ENCODE measurements at regions not wholly inside any gene's neighbourhood (a gene's known extent, or its start where the extent isn't known, plus 50 kb on each side); places are given as distances from the start of the nearest gene placed in this dataset.

DNA sequence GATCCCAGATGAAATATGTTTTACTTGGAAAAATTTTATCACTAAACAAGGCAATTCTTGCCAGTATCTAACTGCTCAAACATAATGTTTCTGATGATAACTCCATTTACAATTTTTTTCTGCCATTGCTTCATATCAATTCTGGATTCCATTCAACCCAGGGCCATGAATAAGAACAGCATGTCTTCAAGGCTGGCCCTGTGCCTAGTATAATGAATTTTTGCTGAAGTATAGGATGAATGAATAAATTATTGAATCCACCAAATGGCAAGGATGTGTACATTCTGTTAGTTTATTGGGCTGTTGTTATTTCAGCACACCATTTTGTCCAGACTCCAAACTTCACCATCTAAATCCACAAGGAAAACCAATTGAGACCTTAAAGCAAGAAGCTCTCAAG, 414.7 kb downstream of the HS3ST3B1 start:
- no peaks in the 10 kb centered on the region for H3K9me3 Mint-ChIP-seq (ENCODE audit: unreplicated experiment)

DNA sequence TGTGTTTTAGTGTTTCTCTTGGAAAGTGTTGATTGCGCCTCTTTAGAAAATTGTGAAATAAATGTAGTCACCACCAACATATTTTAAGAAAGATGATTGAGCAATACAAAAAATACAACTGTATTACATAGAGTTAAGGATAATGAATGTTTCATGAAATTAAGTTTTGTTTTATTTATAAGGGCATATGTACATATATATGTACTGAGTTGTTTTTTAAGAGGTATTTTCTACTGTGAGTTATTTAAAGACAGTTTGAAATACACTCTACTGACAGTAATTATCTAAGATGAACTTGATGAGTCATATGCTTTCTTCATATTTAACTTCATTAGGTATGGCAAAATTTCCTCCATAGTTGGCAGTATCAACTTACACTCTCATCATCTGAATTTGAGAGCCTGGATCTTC, 411.7 kb downstream of the HS3ST3B1 start:
- Mint-ChIP-seq H3K36me3 (ENCODE audit: unreplicated experiment) (no peaks in the 10 kb centered on the region), H3K9me3 (ENCODE audit: unreplicated experiment) (no peaks in the 10 kb centered on the region), H3K4me3 (ENCODE audit: unreplicated experiment) (no peak overlapping the region), H3K27me3 (ENCODE audit: unreplicated experiment) (peaks cover 2% of the 10 kb centered on the region), H3K4me1 (ENCODE audit: low read depth, unreplicated experiment) (no peaks in the 10 kb centered on the region), H3K27ac (ENCODE audit: unreplicated experiment) (no peak overlapping the region)
- TF ChIP-seq, protein P1, sequence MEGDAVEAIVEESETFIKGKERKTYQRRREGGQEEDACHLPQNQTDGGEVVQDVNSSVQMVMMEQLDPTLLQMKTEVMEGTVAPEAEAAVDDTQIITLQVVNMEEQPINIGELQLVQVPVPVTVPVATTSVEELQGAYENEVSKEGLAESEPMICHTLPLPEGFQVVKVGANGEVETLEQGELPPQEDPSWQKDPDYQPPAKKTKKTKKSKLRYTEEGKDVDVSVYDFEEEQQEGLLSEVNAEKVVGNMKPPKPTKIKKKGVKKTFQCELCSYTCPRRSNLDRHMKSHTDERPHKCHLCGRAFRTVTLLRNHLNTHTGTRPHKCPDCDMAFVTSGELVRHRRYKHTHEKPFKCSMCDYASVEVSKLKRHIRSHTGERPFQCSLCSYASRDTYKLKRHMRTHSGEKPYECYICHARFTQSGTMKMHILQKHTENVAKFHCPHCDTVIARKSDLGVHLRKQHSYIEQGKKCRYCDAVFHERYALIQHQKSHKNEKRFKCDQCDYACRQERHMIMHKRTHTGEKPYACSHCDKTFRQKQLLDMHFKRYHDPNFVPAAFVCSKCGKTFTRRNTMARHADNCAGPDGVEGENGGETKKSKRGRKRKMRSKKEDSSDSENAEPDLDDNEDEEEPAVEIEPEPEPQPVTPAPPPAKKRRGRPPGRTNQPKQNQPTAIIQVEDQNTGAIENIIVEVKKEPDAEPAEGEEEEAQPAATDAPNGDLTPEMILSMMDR (IDR thresholded peaks at IDR 0.05; ENCODE audit: partially characterized antibody, unreplicated experiment) = no peak
- no peak for DNase-seq

More for the DNA sequence above, 414.7 kb downstream of the HS3ST3B1 start:
- no peak for DNase-seq
- Mint-ChIP-seq H3K36me3 (ENCODE audit: unreplicated experiment) (no peaks in the 10 kb centered on the region), H3K27me3 (ENCODE audit: unreplicated experiment) (peaks cover 2% of the 10 kb centered on the region), H3K27ac (ENCODE audit: unreplicated experiment) (no peak overlapping the region), H3K4me3 (ENCODE audit: unreplicated experiment) (no peak overlapping the region), H3K4me1 (ENCODE audit: low read depth, unreplicated experiment) (no peaks in the 10 kb centered on the region)
- TF ChIP-seq, protein P1 (IDR thresholded peaks at IDR 0.05; ENCODE audit: partially characterized antibody, unreplicated experiment) = no peak

DNA sequence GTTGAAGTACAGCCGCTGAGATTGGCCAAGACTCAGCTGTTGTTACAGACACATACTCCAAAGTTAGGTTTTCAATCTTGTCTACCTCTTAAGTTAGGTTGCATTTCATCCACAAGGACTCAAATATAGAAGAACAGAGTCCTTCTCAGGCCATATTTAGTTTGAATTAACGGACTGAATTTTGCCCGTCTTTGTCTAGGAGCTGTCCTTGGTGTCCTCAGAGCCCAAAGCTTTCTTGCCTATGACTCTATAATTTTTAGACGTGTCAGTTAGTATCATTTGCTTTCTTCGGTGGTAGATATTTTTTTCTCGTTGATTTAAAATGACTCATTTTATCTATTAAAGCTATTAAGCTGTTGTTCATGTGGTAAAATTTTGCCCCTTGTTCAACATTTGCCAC, 403.2 kb downstream of the HS3ST3B1 start:
- H3K4me3 Mint-ChIP-seq (ENCODE audit: unreplicated experiment) = no peak overlapping the region
- H3K36me3 Mint-ChIP-seq (ENCODE audit: unreplicated experiment) = no peaks in the 10 kb centered on the region
- no peaks in the 10 kb centered on the region for H3K27me3 Mint-ChIP-seq (ENCODE audit: unreplicated experiment)
- no peak for DNase-seq
- TF ChIP-seq, protein P1 (IDR thresholded peaks at IDR 0.05; ENCODE audit: partially characterized antibody, unreplicated experiment) = no peak
- H3K9me3 Mint-ChIP-seq (ENCODE audit: unreplicated experiment) = no peaks in the 10 kb centered on the region
- H3K27ac Mint-ChIP-seq (ENCODE audit: unreplicated experiment) = no peak overlapping the region
- no peaks in the 10 kb centered on the region for H3K4me1 Mint-ChIP-seq (ENCODE audit: low read depth, unreplicated experiment)

DNA sequence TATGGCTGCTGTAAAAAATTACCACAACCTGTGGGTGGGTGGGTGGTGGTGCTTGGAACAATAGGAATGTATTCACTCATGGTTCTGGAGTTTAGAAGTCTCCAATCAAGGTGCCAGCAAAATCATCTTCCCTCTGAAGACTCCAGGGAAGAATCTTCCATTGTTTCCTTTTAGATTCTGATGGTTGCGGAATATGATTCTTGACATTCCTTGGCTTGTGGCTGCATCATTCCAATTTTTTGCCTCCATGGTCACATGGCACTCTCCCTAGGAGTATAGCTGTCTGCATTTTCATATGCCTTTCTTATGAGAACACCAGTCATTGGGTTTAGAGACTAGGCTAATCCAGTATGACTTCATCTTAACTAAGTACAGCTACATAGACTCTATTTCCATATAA, 401.0 kb downstream of the HS3ST3B1 start:
- H3K4me1 Mint-ChIP-seq (ENCODE audit: low read depth, unreplicated experiment) = no peaks in the 10 kb centered on the region
- no peaks in the 10 kb centered on the region for H3K36me3 Mint-ChIP-seq (ENCODE audit: unreplicated experiment)
- H3K9me3 Mint-ChIP-seq (ENCODE audit: unreplicated experiment) = no peaks in the 10 kb centered on the region
- no peak overlapping the region for H3K27ac Mint-ChIP-seq (ENCODE audit: unreplicated experiment)
- H3K27me3 Mint-ChIP-seq (ENCODE audit: unreplicated experiment) = no peaks in the 10 kb centered on the region
- TF ChIP-seq, protein P1 (IDR thresholded peaks at IDR 0.05; ENCODE audit: partially characterized antibody, unreplicated experiment) = no peak
- DNase-seq = no peak
- no peak overlapping the region for H3K4me3 Mint-ChIP-seq (ENCODE audit: unreplicated experiment)

DNA sequence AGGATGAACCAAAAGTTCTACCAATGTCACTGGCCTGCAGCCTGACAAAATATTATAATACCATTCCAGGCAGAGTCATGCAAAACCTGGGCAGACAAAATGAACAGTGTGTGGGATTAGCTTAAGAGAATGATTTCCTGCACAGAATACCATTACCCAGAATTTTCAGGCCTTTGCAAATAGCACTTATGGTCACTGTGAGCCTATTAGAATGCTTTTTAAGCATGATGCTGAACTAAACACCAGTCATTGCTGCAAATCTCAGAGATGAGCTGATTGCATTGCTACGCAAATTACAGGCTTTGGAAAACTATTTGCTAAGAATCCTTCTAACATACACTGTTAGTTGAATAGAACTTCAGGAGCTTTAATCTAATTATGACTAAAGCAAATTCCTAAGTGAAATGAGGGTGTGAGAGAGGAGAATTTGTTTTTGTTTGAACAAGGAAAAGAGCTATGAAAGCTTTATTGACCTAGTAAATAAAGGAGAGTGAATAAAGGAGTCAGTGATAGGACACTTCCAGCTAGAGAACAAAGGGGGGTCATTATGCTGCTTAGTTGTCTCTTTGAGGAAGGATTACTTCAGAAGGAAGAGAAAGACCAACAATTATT, 398.8 kb downstream of the HS3ST3B1 start:
- H3K36me3 Mint-ChIP-seq (ENCODE audit: unreplicated experiment) = no peaks in the 10 kb centered on the region
- no peaks in the 10 kb centered on the region for H3K9me3 Mint-ChIP-seq (ENCODE audit: unreplicated experiment)
- TF ChIP-seq, protein P1 (IDR thresholded peaks at IDR 0.05; ENCODE audit: partially characterized antibody, unreplicated experiment) = no peak
- H3K4me3 Mint-ChIP-seq (ENCODE audit: unreplicated experiment) = no peak overlapping the region
- H3K27me3 Mint-ChIP-seq (ENCODE audit: unreplicated experiment) = no peaks in the 10 kb centered on the region
- DNase-seq = no peak
- H3K27ac Mint-ChIP-seq (ENCODE audit: unreplicated experiment) = no peak overlapping the region
- no peaks in the 10 kb centered on the region for H3K4me1 Mint-ChIP-seq (ENCODE audit: low read depth, unreplicated experiment)

Measured in glutamatergic neuron (in vitro differentiated cells).